Cardiac fibroblast (primary cell): ENCODE measurements at regions not wholly inside any gene's neighbourhood (a gene's known extent, or its start where the extent isn't known, plus 50 kb on each side); places are given as distances from the start of the nearest gene placed in this dataset.

Experiments
- DNase-seq, 2 donors: peaks; one replicate each; pipeline versions ENCODE4 v3.0.0 to v3.0.0-alpha.2; 2010; ENCODE audit warnings: low read depth in 2 of 2
- H3K4me3 ChIP-seq, 2 donors: replicated peaks in 1 of 2; 1 replicate in 1 of 2; 2 replicates in 1 of 2; pipeline ENCODE4 v1.5.1; 2011; ENCODE audit warnings: low read depth in 2 of 2, low read length in 2 of 2, mild to moderate bottlenecking in 2 of 2, moderate library complexity in 1 of 2
- CTCF ChIP-seq: IDR thresholded peaks from one replicate; pipeline ENCODE4 v1.5.1; 2011; ENCODE audit warnings: low read depth, mild to moderate bottlenecking, low read length, inconsistent platforms

- TF ChIP-seq CTCF: no peak
- DNase-seq: no peak
- H3K4me3 ChIP-seq: no peak overlapping the region
Observed at GRCh38 chr1:4124631-4125145, 224.6 kb upstream of the C1orf174 start.

- no peak for DNase-seq
- TF ChIP-seq CTCF: no peak
- no peak overlapping the region for H3K4me3 ChIP-seq
Observed at GRCh38 chr1:4126251-4126650, 226.2 kb upstream of the C1orf174 start.

- no peak for TF ChIP-seq CTCF
- DNase-seq: no peak
- no peak overlapping the region for H3K4me3 ChIP-seq
Observed at GRCh38 chr1:4126731-4127591, 226.9 kb upstream of the C1orf174 start.

GRCh38 chr1:4127592-4128140, 227.6 kb upstream of the C1orf174 start:
- H3K4me3 ChIP-seq: no peak overlapping the region
- no peak for DNase-seq
- TF ChIP-seq CTCF: no peak

GRCh38 chr1:4128616-4129015, 228.5 kb upstream of the C1orf174 start:
- H3K4me3 ChIP-seq: no peak overlapping the region
- no peak for DNase-seq
- no peak for TF ChIP-seq CTCF

- DNase-seq: no peak
- TF ChIP-seq CTCF: no peak
- H3K4me3 ChIP-seq: no peak overlapping the region
Observed at GRCh38 chr1:4129693-4130092, 229.6 kb upstream of the C1orf174 start.
